SK-N-SH treated with all-trans-retinoic acid at 6 μM for 48 hours (cell line): ENCODE measurements at regions not wholly inside any gene's neighbourhood (a gene's known extent, or its start where the extent isn't known, plus 50 kb on each side); places are given as distances from the start of the nearest gene placed in this dataset.

ENCODE experiments used
- ARNTL ChIP-seq: fragments of 450-650 bp; formaldehyde crosslinking; IDR thresholded peaks from 2 replicates; pipeline ENCODE4 v1.5.0; 2020; ENCODE audit warnings: low read depth, mild to moderate bottlenecking, moderate library complexity, borderline replicate concordance
- BACH2 ChIP-seq: fragments of 250-450 bp; sonication (Bioruptor Pico); IDR thresholded peaks from 2 replicates; pipeline ENCODE4 v1.9.0; 2021; ENCODE audit warnings: mild to moderate bottlenecking, borderline replicate concordance
- CREB5 ChIP-seq: fragments of 250-450 bp; sonication (Bioruptor Pico); IDR thresholded peaks from 2 replicates; pipeline ENCODE4 v1.5.1; 2020; ENCODE audit warnings: low read depth, mild to moderate bottlenecking, moderate library complexity
- ESRRG ChIP-seq: fragments of 250-450 bp; sonication (Bioruptor Pico); IDR thresholded peaks from 2 replicates; pipeline ENCODE4 v1.6.1; 2021; ENCODE audit warnings: mild to moderate bottlenecking
- GLIS3 ChIP-seq: fragments of 250-450 bp; sonication (Bioruptor Pico); IDR thresholded peaks from 2 replicates; pipeline ENCODE4 v1.5.0; 2020; ENCODE audit warnings: mild to moderate bottlenecking, moderate library complexity
- PPARA ChIP-seq: fragments of 250-450 bp; sonication (Bioruptor Pico); IDR thresholded peaks from 2 replicates; pipeline ENCODE4 v1.5.0; 2020; ENCODE audit warnings: mild to moderate bottlenecking, borderline replicate concordance
- TSHZ2 ChIP-seq: fragments of 250-450 bp; sonication (Bioruptor Pico); IDR thresholded peaks from 2 replicates; pipeline ENCODE4 v1.5.0; 2020; ENCODE audit warnings: mild to moderate bottlenecking, moderate library complexity
- ZFP3 ChIP-seq: fragments of 250-450 bp; sonication (Bioruptor Pico); IDR thresholded peaks from 2 replicates; pipeline ENCODE4 v1.5.0; 2020; ENCODE audit warnings: mild to moderate bottlenecking, moderate library complexity
- ZNF565 ChIP-seq: fragments of 450-650 bp; formaldehyde crosslinking; conservative IDR thresholded peaks from 2 replicates; pipeline ENCODE4 v1.5.0; 2020; ENCODE audit warnings: low read depth, mild to moderate bottlenecking, moderate library complexity
- ZNF8 ChIP-seq: fragments of 450-650 bp; formaldehyde crosslinking; IDR thresholded peaks from 2 replicates; pipeline ENCODE4 v1.5.0; 2020; ENCODE audit warnings: mild to moderate bottlenecking, moderate library complexity

- TF ChIP-seq ZNF8 (no peak), PPARA (CRISPR knock-in tag) (no peak), BACH2 (CRISPR knock-in tag) (no peak), ESRRG (CRISPR knock-in tag) (no peak), ZFP3 (CRISPR knock-in tag) (no peak), ZNF565 (no peak), CREB5 (CRISPR knock-in tag) (no peak), GLIS3 (no peak), TSHZ2 (CRISPR knock-in tag) (no peak), ARNTL (CRISPR knock-in tag) (no peak)
Measured at GRCh38 chr4:27835851-27836250, 975.2 kb downstream of the STIM2 start.
